ENCODE measurements at regions not wholly inside any gene's neighbourhood (a gene's known extent, or its start where the extent isn't known, plus 50 kb on each side); places are given as distances from the start of the nearest gene placed in this dataset.

DNA sequence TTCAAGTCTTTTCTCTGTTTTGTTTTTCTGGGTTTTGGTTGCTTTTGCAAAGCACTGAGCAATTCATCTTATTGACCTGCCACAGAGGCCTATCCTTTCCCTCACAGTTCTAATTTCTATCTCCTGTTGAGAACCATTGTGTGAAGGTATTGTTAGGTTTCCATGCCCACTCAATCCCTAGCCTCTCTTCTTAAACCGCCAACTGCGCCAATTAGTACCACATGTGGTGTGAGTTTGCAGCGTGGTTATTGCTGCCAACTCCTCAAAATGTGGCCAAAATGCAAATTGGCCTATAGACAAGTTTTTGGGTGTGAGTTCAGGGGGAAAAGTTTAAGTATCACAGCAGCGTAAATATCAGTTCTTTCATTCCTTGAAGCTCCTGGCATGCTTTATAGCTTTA is 232.6 kb downstream of the FLRT2 start:
- TF ChIP-seq, protein P1, sequence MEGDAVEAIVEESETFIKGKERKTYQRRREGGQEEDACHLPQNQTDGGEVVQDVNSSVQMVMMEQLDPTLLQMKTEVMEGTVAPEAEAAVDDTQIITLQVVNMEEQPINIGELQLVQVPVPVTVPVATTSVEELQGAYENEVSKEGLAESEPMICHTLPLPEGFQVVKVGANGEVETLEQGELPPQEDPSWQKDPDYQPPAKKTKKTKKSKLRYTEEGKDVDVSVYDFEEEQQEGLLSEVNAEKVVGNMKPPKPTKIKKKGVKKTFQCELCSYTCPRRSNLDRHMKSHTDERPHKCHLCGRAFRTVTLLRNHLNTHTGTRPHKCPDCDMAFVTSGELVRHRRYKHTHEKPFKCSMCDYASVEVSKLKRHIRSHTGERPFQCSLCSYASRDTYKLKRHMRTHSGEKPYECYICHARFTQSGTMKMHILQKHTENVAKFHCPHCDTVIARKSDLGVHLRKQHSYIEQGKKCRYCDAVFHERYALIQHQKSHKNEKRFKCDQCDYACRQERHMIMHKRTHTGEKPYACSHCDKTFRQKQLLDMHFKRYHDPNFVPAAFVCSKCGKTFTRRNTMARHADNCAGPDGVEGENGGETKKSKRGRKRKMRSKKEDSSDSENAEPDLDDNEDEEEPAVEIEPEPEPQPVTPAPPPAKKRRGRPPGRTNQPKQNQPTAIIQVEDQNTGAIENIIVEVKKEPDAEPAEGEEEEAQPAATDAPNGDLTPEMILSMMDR (IDR thresholded peaks at IDR 0.05; ENCODE audit: poor library complexity, severe bottlenecking) = no peak
- TF ChIP-seq MXI1 (conservative IDR thresholded peaks at IDR 0.05; ENCODE audit: poor library complexity, severe bottlenecking) (no peak), POLR2AphosphoS5 (IDR thresholded peaks at IDR 0.05) (no peak), SMC3 (conservative IDR thresholded peaks at IDR 0.05; ENCODE audit: poor library complexity) (no peak), RAD21 (conservative IDR thresholded peaks at IDR 0.05) (no peak), EZH2 (IDR thresholded peaks at IDR 0.05; ENCODE audit: borderline replicate concordance, insufficient read depth, low read length, poor library complexity, severe bottlenecking) (no peak), TAF1 (IDR thresholded peaks at IDR 0.05; ENCODE audit: low read depth) (no peak), EP300 (conservative IDR thresholded peaks at IDR 0.05; ENCODE audit: poor library complexity, severe bottlenecking) (no peak)
- TF ChIP-seq, protein P2, sequence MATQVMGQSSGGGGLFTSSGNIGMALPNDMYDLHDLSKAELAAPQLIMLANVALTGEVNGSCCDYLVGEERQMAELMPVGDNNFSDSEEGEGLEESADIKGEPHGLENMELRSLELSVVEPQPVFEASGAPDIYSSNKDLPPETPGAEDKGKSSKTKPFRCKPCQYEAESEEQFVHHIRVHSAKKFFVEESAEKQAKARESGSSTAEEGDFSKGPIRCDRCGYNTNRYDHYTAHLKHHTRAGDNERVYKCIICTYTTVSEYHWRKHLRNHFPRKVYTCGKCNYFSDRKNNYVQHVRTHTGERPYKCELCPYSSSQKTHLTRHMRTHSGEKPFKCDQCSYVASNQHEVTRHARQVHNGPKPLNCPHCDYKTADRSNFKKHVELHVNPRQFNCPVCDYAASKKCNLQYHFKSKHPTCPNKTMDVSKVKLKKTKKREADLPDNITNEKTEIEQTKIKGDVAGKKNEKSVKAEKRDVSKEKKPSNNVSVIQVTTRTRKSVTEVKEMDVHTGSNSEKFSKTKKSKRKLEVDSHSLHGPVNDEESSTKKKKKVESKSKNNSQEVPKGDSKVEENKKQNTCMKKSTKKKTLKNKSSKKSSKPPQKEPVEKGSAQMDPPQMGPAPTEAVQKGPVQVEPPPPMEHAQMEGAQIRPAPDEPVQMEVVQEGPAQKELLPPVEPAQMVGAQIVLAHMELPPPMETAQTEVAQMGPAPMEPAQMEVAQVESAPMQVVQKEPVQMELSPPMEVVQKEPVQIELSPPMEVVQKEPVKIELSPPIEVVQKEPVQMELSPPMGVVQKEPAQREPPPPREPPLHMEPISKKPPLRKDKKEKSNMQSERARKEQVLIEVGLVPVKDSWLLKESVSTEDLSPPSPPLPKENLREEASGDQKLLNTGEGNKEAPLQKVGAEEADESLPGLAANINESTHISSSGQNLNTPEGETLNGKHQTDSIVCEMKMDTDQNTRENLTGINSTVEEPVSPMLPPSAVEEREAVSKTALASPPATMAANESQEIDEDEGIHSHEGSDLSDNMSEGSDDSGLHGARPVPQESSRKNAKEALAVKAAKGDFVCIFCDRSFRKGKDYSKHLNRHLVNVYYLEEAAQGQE (IDR thresholded peaks at IDR 0.05; ENCODE audit: borderline replicate concordance) = no peak
- no peaks in the 10 kb centered on the region for H4K20me1 ChIP-seq (ENCODE audit: insufficient read depth)
- H2AFZ ChIP-seq (ENCODE audit: low read depth, low read length) = no peak overlapping the region
- no peaks in the 10 kb centered on the region for H3F3A ChIP-seq (ENCODE audit: insufficient read depth, low read length, poor library complexity, severe bottlenecking)
- no peaks in the 10 kb centered on the region for H3K79me2 ChIP-seq (replicated peaks; ENCODE audit: insufficient read depth, low read length)
- no peaks in the 10 kb centered on the region for H3K27me3 ChIP-seq (ENCODE audit: insufficient read depth, low read depth, low read length)
- no peak overlapping the region for H3K27ac ChIP-seq (ENCODE audit: low read length)
- H3K36me3 ChIP-seq (ENCODE audit: insufficient read depth, low read length) = no peaks in the 10 kb centered on the region
- H3K9me3 ChIP-seq (ENCODE audit: low read length) = no peaks in the 10 kb centered on the region
- H3K9ac ChIP-seq (ENCODE audit: low read length) = no peak overlapping the region
- no peak overlapping the region for H3K4me3 ChIP-seq (ENCODE audit: low read length)
- H3K9me2 ChIP-seq (ENCODE audit: insufficient read depth, low read length) = no peaks in the 10 kb centered on the region
- H3K4me2 ChIP-seq (ENCODE audit: low read length) = no peak overlapping the region

DNA sequence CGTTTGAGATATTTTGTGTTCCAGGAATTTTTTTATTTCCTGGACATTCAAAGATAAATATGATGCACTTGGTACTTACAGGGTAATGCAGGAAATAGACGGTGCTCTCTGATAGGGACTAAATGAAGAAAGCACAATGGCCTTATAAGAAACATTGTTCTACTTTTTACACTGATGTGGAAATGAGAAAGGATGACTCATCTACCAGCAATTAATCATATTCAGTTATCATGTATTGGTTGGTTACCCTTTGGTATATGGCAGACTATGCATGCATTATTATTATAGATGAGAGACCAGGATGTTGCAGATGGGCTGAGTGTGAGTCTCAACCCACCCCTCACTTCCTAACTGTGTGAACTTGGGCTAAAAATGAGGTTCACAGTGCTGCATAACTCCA is 222.2 kb downstream of the FLRT2 start:
- H3K4me2 ChIP-seq (ENCODE audit: low read length) = no peak overlapping the region
- H3K4me3 ChIP-seq (ENCODE audit: low read length) = no peak overlapping the region
- no peaks in the 10 kb centered on the region for H3K9me2 ChIP-seq (ENCODE audit: insufficient read depth, low read length)
- H3F3A ChIP-seq (ENCODE audit: insufficient read depth, low read length, poor library complexity, severe bottlenecking) = no peaks in the 10 kb centered on the region
- H3K27ac ChIP-seq (ENCODE audit: low read length) = no peak overlapping the region
- H3K36me3 ChIP-seq (ENCODE audit: insufficient read depth, low read length) = no peaks in the 10 kb centered on the region
- H3K9me3 ChIP-seq (ENCODE audit: low read length) = no peaks in the 10 kb centered on the region
- no peaks in the 10 kb centered on the region for H4K20me1 ChIP-seq (ENCODE audit: insufficient read depth)
- H3K27me3 ChIP-seq (ENCODE audit: insufficient read depth, low read depth, low read length) = no peaks in the 10 kb centered on the region
- no peak overlapping the region for H2AFZ ChIP-seq (ENCODE audit: low read depth, low read length)
- no peaks in the 10 kb centered on the region for H3K79me2 ChIP-seq (replicated peaks; ENCODE audit: insufficient read depth, low read length)
- TF ChIP-seq RAD21 (conservative IDR thresholded peaks at IDR 0.05) = no peak
- TF ChIP-seq MXI1 (conservative IDR thresholded peaks at IDR 0.05; ENCODE audit: poor library complexity, severe bottlenecking) = no peak
- no peak for TF ChIP-seq EP300 (conservative IDR thresholded peaks at IDR 0.05; ENCODE audit: poor library complexity, severe bottlenecking)
- TF ChIP-seq, protein P1 (IDR thresholded peaks at IDR 0.05; ENCODE audit: poor library complexity, severe bottlenecking) = no peak
- no peak for TF ChIP-seq TAF1 (IDR thresholded peaks at IDR 0.05; ENCODE audit: low read depth)
- TF ChIP-seq SMC3 (conservative IDR thresholded peaks at IDR 0.05; ENCODE audit: poor library complexity) = no peak
- TF ChIP-seq EZH2 (IDR thresholded peaks at IDR 0.05; ENCODE audit: borderline replicate concordance, insufficient read depth, low read length, poor library complexity, severe bottlenecking) = no peak
- TF ChIP-seq, protein P2 (IDR thresholded peaks at IDR 0.05; ENCODE audit: borderline replicate concordance) = no peak
- TF ChIP-seq POLR2AphosphoS5 (IDR thresholded peaks at IDR 0.05) = no peak
- H3K9ac ChIP-seq (ENCODE audit: low read length) = no peak overlapping the region
